Umbilical cord (tissue), 1 donor: ENCODE measurements at regions not wholly inside any gene's neighbourhood (a gene's known extent, or its start where the extent isn't known, plus 50 kb on each side); places are given as distances from the start of the nearest gene placed in this dataset.

Experiments used
- DNase-seq: peaks from one replicate; pipeline ENCODE4 v3.0.0-alpha.2; 2015; ENCODE audit warnings: low spot score

DNA sequence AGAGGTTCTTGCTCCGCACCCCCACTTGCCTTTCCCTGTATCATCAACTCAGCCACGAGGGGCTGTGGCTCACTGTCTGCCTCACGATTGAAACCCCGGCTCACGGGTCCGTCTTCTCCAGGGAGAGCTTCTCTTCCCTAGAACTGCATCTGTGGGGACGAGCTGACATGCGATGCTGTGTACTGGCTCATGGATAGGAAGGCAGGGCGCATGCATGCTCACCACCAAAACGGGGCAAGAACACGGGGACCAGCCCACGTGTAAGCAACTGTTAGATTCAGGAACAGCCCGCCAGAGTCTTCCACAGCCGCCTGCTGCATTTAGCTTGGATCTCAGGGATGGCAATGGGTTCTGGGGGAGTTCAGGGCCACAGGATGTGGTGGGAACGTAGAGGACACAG lies 275.9 kb upstream of the CDH4 start:
- no peak for DNase-seq

- DNase-seq = no peak
Observed at GRCh38 chr20:60976913-60977312, 275.1 kb upstream of the CDH4 start.

DNA sequence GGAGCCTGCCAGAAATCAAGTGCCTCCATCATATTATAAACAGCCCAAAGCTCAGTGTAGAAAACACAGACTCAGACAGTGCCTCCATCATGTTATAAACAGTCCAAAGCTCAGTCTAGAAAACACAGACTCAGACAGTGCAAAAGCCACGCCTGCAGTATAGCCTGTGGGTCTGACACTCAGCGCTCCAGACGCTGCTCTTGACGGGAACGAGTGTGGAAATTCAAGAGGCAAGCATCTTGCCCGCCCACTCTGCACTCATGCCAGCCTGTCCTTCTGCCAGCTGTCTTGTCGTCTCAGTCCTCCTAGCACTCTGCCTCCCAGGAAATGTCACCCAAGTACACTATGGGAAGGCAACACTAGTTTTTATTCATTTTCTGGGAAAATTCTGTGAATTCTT lies 274.2 kb upstream of the CDH4 start:
- no peak for DNase-seq

DNA sequence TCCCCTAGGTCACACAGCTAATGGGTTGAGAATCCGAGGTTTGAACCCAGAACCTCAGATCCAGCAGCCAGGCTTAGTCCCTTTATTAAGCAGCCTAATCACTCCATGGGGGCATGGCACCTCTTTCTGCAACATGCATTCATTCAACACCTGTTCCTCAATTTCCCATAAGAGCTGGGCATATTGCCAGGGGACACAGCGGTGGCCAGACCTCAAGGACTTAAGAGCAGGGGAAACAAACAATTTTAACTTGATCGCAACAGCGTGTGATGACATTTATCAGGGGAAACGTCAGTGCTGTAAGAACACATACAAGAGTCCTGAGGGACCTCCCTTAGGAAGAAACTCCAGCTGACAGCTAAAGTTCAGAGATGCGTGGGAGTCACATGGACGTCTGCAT lies 267.4 kb upstream of the CDH4 start:
- DNase-seq = no peak

- DNase-seq = no peak
Observed at GRCh38 chr20:60986506-60987156, 265.4 kb upstream of the CDH4 start.

DNA sequence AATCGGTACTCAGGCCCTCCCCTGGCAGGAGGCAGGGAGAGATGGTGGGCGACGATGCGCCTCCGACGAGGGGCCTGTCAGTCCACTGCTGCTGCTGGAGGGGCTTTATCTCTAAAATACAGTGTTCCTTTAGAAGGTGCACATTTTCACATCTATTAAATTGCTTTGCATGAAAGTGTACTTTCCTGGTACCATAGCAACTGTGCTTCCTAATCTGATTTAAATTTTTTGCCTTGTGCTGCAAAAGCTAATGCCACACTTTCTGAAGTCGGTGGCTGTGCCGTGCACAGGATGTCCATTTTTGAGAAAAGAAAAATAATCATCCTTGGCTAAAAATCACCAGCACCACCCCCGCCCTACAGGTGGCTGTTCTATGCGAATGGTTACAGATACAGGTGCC lies 262.0 kb upstream of the CDH4 start:
- DNase-seq = no peak

- no peak for DNase-seq
Observed at GRCh38 chr20:60990643-60991042, 261.4 kb upstream of the CDH4 start.

DNA sequence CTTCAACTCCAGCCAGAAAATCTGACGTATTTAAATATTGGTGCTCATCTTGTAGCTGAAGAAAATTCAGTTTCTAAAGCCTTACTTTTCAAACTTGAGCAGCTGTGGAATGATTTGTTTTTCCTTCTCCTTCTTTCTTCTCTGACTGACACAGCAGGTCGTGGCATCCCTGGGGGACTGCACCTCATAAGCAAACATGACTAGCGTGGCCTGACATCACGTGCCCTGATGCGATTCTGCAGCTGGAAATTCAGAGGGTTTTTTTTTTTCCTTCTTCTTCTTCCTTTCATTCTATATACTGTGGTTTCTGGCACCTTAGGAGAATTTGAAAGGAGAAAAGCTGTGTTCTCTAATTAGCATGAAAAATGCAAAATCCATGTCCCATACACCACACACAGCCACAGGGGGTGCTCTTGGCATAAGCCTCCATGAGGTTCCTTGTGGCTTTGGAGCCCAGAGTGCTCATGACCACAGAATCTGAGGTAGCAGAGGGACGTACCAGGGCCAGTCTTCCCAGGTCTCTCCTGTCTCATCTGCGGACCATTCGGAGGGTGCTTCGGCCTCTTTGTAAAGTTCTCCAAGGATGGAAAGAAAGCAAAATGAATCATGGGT lies 258.5 kb upstream of the CDH4 start:
- DNase-seq = peak; percentile 41

DNA sequence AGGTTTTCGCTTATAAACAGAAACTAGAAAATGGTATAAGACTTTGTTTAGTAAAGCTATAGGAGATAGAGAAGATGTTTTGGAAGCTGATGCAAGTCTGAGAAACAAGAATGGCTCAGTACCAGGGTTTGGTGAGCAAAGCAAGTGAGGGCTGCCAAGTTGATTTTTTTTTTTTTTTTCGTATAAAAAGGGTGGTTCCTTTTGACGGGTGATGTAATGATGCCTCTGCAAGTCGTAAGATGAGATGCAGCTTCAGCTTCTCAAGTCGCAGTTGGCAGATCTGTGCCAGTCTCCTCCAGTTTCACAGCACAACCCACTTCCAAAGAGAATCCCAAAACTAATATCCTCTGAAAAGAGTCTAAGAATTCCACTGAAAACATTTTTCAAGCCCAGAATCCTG lies 252.8 kb upstream of the CDH4 start:
- no peak for DNase-seq

DNA sequence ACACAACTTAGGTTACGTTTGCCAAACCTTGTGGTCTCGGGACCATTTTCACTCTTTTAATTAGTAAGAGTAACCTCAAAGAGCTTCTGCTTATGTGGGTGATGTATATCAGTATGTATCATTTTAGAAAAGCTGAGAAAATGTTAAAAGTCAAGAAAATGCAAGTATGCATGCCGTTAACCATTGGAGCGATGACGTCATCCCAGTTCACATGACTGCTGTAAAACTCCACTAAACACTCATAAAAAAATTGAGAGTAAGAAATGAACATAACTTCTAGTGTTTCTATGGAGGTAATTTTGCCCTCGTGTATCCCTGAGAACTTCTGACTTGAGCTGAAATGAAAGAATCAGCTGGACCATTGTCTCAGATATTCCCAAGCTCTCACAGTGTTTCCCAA lies 250.0 kb upstream of the CDH4 start:
- no peak for DNase-seq

DNA sequence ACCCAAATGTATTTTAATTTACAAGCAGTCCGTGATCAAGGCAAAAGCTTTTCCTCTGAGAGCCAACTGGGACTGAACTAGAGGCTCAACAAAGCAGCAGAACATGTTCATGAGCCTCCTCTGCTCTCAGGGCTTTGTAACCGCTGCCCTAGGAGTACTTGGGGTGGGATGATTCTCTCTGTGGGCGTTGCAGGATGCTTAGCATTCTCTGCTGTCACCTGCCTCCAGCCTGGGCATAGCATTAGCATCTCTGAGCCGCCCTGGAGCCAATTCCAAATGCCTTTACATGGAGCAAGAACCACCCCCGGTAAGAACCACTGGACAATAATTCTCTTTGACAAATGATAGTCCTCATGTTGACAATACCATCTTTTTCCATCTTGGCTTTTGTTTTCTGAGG lies 237.6 kb upstream of the CDH4 start:
- DNase-seq = peak; percentile 17

- no peak for DNase-seq
Observed at GRCh38 chr20:61015602-61016001, 236.5 kb upstream of the CDH4 start.

DNA sequence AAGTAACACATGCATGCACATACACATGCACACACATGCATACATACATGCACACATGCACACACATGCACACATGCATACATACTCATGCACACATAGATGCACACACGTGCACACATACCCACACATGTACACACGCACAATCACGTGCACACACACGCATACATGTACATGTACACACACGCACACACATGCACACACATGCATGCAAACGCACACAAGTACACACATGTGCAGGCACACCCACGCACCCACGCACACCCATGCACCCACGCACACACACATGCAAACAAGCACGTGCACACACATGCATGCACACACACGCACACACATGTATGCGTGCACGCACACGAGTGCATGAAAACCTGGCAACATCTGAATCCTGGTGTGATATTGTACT lies 232.7 kb upstream of the CDH4 start:
- no peak for DNase-seq

DNA sequence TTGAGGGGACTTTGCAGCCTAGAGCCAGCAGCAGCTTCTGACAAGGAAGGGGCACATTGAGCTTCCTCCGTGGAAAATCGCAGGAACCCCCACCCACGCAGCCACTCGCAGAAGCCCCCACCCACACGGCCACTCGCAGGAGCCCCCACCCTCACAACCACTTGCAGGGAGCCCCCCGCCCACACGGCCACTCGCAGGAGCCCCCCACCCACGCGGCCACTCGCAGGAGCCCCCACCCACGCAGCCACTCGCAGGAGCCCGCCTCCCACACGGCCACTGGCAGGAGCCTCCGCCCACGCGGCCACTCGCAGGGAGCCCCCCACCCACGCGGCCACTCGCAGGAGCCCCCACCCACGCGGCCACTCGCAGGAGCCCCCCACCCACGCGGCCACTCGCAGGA lies 228.4 kb upstream of the CDH4 start:
- DNase-seq = no peak

GRCh38 chr20:61024390-61024789 lies 227.7 kb upstream of the CDH4 start:
- no peak for DNase-seq

DNA sequence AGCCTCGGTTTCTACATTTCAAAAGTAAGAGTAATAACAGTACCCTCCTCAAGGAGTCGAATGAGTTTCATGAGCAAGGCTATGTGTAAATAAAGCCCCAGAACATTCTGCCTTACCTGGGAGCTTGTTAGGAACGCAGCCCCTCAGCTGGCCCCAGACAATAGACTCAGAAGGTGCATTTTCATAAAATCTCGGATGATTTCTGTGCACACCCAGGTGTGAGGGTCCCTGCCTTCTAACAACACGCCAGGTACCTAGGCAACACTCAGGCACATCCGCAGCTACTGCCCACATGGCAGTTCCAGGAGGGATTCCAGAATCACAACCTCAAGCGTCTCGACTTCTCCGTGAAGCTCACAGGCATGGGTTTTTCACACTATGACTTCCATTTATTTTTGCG lies 226.5 kb upstream of the CDH4 start:
- no peak for DNase-seq

DNA sequence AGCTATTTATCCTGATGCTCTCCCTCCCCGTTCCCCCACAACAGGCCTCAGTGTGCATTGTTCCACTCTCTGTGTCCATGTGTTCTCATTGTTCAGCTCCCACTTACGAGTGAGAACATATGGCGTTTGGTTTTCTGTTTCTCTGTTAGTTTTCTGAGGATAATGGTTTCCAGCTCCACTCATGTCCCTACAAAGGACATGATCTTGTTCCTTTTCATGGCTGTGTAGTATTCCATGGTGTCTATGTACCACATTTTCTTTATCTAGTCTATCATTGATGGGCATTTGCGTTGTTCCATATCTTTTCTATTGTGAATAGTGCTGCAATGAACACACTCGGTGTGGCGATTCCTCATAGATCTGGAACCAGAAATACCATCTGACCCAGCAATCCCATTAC lies 225.9 kb upstream of the CDH4 start:
- no peak for DNase-seq

GRCh38 chr20:61026731-61027130 lies 225.3 kb upstream of the CDH4 start:
- DNase-seq = no peak

DNA sequence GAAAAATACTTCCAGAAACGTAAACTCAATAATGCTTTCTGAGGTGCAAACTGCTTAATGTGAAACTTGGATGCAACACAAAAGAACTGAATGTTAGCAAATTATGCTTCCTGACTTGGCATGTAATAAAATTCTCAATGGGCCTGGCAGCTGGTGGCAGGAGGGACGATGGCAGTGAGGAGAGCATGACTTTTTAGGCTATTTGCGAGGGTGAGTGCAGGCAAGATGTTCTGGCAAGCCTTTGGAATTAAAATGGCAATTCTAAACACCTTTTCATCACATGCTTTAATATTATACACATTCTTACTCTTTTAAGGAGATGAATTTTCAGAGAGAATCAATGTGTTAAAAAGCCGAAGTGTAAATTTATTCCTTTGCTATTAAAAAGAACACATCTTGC lies 224.8 kb upstream of the CDH4 start:
- DNase-seq = no peak

DNA sequence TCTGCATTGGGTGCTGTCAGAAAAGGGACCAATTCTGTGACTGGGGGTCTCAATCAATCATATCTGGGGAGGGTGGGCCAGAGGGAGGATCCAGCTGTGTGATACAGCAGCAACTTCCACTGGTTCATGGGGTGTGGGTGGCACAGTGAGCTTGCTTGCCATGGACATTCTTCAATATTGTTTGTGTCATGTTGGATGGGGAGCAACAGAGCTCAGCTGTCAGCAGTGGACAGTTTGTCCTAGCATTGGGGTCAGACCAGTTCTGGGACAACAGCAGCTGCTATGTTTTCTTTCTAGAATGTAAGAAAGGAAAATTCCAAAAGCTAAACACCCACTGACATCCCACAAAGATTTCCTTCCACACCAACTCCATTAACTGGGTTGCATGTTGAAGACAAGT lies 221.9 kb upstream of the CDH4 start:
- DNase-seq = no peak

DNA sequence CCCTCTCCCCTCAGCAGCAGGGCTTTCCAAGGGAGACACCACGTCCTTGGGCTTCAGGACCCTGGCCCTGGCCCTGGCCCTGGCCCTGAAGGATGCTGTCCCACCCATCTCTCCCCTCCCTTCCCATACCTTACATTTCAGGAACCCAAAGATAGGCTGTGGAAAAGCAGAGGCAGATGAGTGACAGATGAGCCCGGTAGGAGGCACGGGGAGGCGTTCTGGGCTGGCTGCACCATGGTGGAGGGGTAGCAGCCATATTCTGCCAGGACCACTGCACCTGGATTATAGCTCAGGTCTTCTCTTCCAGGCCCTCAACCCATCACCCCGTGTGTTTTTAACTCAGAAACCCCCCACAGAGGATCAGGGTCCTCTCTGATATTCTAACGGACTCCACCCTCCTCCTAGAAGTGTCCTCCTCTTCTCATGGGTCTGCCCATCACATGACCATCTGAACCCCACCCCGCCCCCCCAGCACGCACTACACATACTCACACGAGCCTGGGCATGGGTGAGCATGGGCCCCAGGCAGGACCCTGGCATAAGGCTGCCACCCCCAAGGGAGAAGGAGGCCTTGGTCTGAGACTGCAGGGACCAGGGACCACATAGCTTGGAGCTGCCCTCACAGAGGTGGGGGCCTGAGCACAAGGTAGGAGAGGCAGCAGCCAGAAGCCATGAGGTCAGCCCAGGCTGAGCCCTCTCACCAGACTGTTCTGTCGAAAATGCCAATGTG lies 220.8 kb upstream of the CDH4 start:
- no peak for DNase-seq

DNA sequence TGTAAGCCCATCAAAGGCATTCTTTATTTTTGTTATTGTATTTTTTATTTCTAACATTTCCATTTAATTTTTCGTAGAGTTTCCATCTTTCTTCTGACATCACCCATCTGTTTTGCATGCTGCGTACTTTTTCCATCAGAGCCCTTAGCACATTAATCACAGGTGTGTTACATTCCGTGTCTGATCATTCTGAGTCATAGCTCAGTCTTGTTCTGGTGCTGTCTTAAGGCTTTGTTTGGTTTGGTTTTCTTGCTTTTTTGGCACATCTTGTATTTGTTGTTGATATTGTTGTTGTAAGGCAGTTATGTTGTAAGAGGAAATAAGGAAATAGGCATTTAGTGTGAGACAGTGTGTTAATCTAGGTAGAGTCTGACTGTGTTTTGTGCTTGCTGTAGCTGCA lies 214.6 kb upstream of the CDH4 start:
- DNase-seq = no peak

DNA sequence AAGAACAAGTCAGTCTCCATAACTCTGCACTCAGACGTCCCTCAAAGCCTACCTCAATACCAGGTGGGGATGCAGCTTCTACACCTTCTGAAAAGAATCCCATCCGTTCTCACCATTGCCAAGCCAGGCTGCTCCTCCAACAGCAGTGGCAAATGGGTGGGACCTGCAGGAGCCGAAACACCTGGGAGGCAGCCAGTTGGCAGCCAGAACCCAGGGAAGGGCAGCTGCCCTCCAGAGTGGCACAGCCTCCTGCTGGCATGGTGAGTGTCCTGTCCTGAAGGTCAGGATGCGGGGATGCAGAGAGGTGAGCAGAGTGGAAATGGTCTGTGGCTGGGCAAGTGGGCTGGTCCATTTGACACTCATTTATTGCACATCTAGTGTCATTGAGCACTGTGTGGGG lies 210.6 kb upstream of the CDH4 start:
- DNase-seq = no peak
